Mesendoderm (in vitro differentiated cells): ENCODE measurements at regions not wholly inside any gene's neighbourhood (a gene's known extent, or its start where the extent isn't known, plus 50 kb on each side); places are given as distances from the start of the nearest gene placed in this dataset.
"Not testable (repeated sequence)": the region's sequence is repeated elsewhere in the genome, so short reads cannot be mapped to it uniquely, and the experiment has no call there.

Experiments
- DNase-seq: peaks from one replicate; pipeline ENCODE4 v3.0.0; 2013
- H2AK5ac ChIP-seq: 2 replicates; pipeline ENCODE4 v1.6.1; 2013; ENCODE audit warnings: low read length, inconsistent platforms
- H2BK120ac ChIP-seq: 2 replicates; pipeline ENCODE4 v1.6.1; 2013; ENCODE audit warnings: low read depth, mild to moderate bottlenecking, low read length, moderate library complexity, mixed read lengths
- H2BK15ac ChIP-seq: replicated peaks from 2 replicates; pipeline ENCODE4 v1.6.1; 2013; ENCODE audit warnings: low read depth, mild to moderate bottlenecking, moderate library complexity
- H2BK5ac ChIP-seq: 2 replicates; pipeline ENCODE4 v1.6.1; 2013; ENCODE audit warnings: low read length, inconsistent platforms
- H3K18ac ChIP-seq: 2 replicates; pipeline ENCODE4 v1.6.1; 2013; ENCODE audit warnings: mild to moderate bottlenecking, low read length, mixed read lengths
- H3K23ac ChIP-seq: one replicate; pipeline ENCODE4 v1.6.1; 2013; ENCODE audit warnings: low read length
- H3K27ac ChIP-seq: 2 replicates; pipeline ENCODE4 v1.5.1; 2013; ENCODE audit warnings: low read depth, mild to moderate bottlenecking, inconsistent platforms, low read length, moderate library complexity
- H3K27me3 ChIP-seq: 2 replicates; pipeline ENCODE4 v1.6.1; 2013; ENCODE audit warnings: low read length, control low read depth, mild to moderate bottlenecking, inconsistent platforms; ENCODE audit not compliant: insufficient read depth, poor library complexity
- H3K36me3 ChIP-seq: 2 replicates; pipeline ENCODE4 v1.6.1; 2013; ENCODE audit warnings: low read length, inconsistent platforms; ENCODE audit not compliant: control insufficient read depth, insufficient read depth
- H3K4ac ChIP-seq: one replicate; pipeline ENCODE4 v1.6.1; 2013; ENCODE audit warnings: low read depth, mild to moderate bottlenecking, low read length, moderate library complexity
- H3K4me1 ChIP-seq: 2 replicates; pipeline ENCODE4 v1.6.1; 2013; ENCODE audit warnings: low read depth, low read length, inconsistent platforms; ENCODE audit not compliant: control insufficient read depth
- H3K4me2 ChIP-seq: 2 replicates; pipeline ENCODE4 v1.6.1; 2013; ENCODE audit warnings: low read length
- H3K4me3 ChIP-seq: 2 replicates; pipeline ENCODE4 v1.5.1; 2013; ENCODE audit warnings: mild to moderate bottlenecking, low read length
- H3K56ac ChIP-seq: one replicate; pipeline ENCODE4 v1.6.1; 2013; ENCODE audit warnings: low read length
- H3K79me1 ChIP-seq: 2 replicates; pipeline ENCODE4 v1.6.1; 2013; ENCODE audit warnings: low read length, inconsistent platforms
- H3K79me2 ChIP-seq: 2 replicates; pipeline ENCODE4 v1.6.1; 2013; ENCODE audit warnings: mild to moderate bottlenecking, low read length; ENCODE audit not compliant: control insufficient read depth, insufficient read depth
- H3K9ac ChIP-seq: 2 replicates; pipeline ENCODE4 v1.6.1; 2013; ENCODE audit warnings: low read length, inconsistent platforms
- H4K5ac ChIP-seq: one replicate; pipeline ENCODE4 v1.6.1; 2013; ENCODE audit warnings: low read length
- H4K8ac ChIP-seq: one replicate; pipeline ENCODE4 v1.6.1; 2013; ENCODE audit warnings: low read depth, mild to moderate bottlenecking, control low read depth, low read length, moderate library complexity
- WGBS: extraction: QIAGEN DNeasy Blood & Tissue Kit; methylation state at CpG from one replicate; pipeline ENCODE4 v1.1.7; 2013; ENCODE audit warnings: low lambda C conversion rate, missing lambda C conversion rate; ENCODE audit not compliant: insufficient coverage; ENCODE audit errors: extremely low coverage; 5-methylcytosine and 5-hydroxymethylcytosine counted together

- H2BK5ac ChIP-seq, H3K9ac ChIP-seq, H3K79me1 ChIP-seq, H2BK120ac ChIP-seq, H3K36me3 ChIP-seq, H3K18ac ChIP-seq, H2AK5ac ChIP-seq, H3K79me2 ChIP-seq, H3K4me3 ChIP-seq, H2BK15ac ChIP-seq, H3K27me3 ChIP-seq, H3K27ac ChIP-seq, H3K4me1 ChIP-seq, H3K4me2 ChIP-seq, H4K5ac ChIP-seq, H4K8ac ChIP-seq, H3K23ac ChIP-seq, H3K4ac ChIP-seq: not testable (repeated sequence)
- peak; percentile 29 for DNase-seq
- WGBS: no CpG with 5 or more reads among the region's 61 CpGs
- peak overlapping the region; percentile 37 for H3K56ac ChIP-seq
These were observed 56.6 kb upstream of the GOLGA8N start for GRCh38 chr15:32536507-32537172.

GRCh38 chr15:32536057-32536493 lies 57.2 kb upstream of the GOLGA8N start:
- not testable (repeated sequence) for H2AK5ac ChIP-seq, H3K27ac ChIP-seq, H3K79me1 ChIP-seq, H2BK120ac ChIP-seq, H3K4ac ChIP-seq, H3K4me3 ChIP-seq, H2BK15ac ChIP-seq, H3K23ac ChIP-seq, DNase-seq, H3K18ac ChIP-seq, H3K9ac ChIP-seq, H4K5ac ChIP-seq, H4K8ac ChIP-seq, H2BK5ac ChIP-seq, H3K4me1 ChIP-seq, H3K36me3 ChIP-seq, H3K79me2 ChIP-seq, H3K27me3 ChIP-seq, H3K4me2 ChIP-seq, H3K56ac ChIP-seq
- WGBS: no CpG with 5 or more reads among the region's 55 CpGs

- not testable (repeated sequence) for H4K8ac ChIP-seq, H3K79me2 ChIP-seq, H3K36me3 ChIP-seq, H2BK5ac ChIP-seq, H3K9ac ChIP-seq, H3K79me1 ChIP-seq, H2BK15ac ChIP-seq, H3K27ac ChIP-seq, DNase-seq, H2BK120ac ChIP-seq, H3K23ac ChIP-seq, H3K4me1 ChIP-seq, H4K5ac ChIP-seq, H3K4me3 ChIP-seq, H2AK5ac ChIP-seq, H3K4me2 ChIP-seq, H3K27me3 ChIP-seq, H3K4ac ChIP-seq, H3K18ac ChIP-seq, H3K56ac ChIP-seq
- WGBS: no CpG with 5 or more reads among the region's 10 CpGs
These were observed 57.9 kb upstream of the GOLGA8N start for GRCh38 chr15:32535150-32535898.

DNA sequence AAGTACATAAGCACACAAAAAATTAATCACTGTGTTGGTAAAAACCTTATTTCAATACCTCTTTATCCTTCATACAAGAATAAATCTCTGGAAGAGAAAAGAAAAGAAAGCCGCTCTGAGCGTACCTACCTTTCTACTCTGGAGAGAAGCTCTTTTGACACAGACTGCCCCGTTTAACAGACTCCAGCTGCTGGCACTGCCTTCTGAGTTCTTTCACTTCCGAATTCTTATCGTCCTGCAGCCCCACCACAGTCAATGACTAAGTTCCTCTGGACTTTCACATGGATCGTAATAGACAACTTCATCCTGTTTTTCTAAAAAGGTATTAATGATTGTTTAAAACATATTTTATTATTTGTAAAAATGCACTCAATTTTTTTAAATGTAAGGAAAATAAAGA lies 67.5 kb upstream of the GOLGA8O start:
- H3K27ac ChIP-seq, H3K79me1 ChIP-seq, H2AK5ac ChIP-seq, H2BK15ac ChIP-seq, H3K4me1 ChIP-seq, H2BK5ac ChIP-seq, H3K27me3 ChIP-seq, H3K36me3 ChIP-seq, H3K9ac ChIP-seq, H3K4ac ChIP-seq, H3K4me3 ChIP-seq, H3K79me2 ChIP-seq, H2BK120ac ChIP-seq, H4K8ac ChIP-seq, H3K56ac ChIP-seq, H3K18ac ChIP-seq, H4K5ac ChIP-seq, H3K4me2 ChIP-seq, H3K23ac ChIP-seq, DNase-seq: not testable (repeated sequence)
- WGBS: no CpG with 5 or more reads among the region's 6 CpGs

- no CpG with 5 or more reads among the region's 9 CpGs for WGBS
- H3K56ac ChIP-seq, H3K18ac ChIP-seq, H2AK5ac ChIP-seq, H3K27ac ChIP-seq, DNase-seq, H2BK5ac ChIP-seq, H3K27me3 ChIP-seq, H3K9ac ChIP-seq, H3K36me3 ChIP-seq, H4K8ac ChIP-seq, H3K79me1 ChIP-seq, H3K4me3 ChIP-seq, H2BK15ac ChIP-seq, H3K4me1 ChIP-seq, H3K23ac ChIP-seq, H4K5ac ChIP-seq, H3K79me2 ChIP-seq, H2BK120ac ChIP-seq, H3K4me2 ChIP-seq, H3K4ac ChIP-seq: not testable (repeated sequence)
These were observed 67.0 kb upstream of the GOLGA8O start for GRCh38 chr15:32522421-32522820.
